Endothelial cell of umbilical vein (primary cell): ENCODE measurements at regions not wholly inside any gene's neighbourhood (a gene's known extent, or its start where the extent isn't known, plus 50 kb on each side); places are given as distances from the start of the nearest gene placed in this dataset.
"Not testable (repeated sequence)": the region's sequence is repeated elsewhere in the genome, so short reads cannot be mapped to it uniquely, and the experiment has no call there.

Source experiments
- BruUV-seq: library from RNA; stranded (reverse); fragments of 400-500 nt; replicated peaks from 2 replicates; lab custom pipeline; 2021; lab: Mats Ljungman, UMichigan
- CTCF ChIA-PET: fragments of 300-600, 350-600 bp; sonication (Branson Sonifier 250); formaldehyde crosslinking; loops from one replicate; lab custom pipeline; 2021; ENCODE audit warnings: antibody characterized with exemption, inconsistent platforms; lab: Charles Lee
- POLR2A ChIA-PET: fragments of 300-600, 350-600 bp; sonication (Branson Sonifier 250); formaldehyde crosslinking; loops from one replicate; lab custom pipeline; 2021; ENCODE audit warnings: antibody characterized with exemption, inconsistent platforms; lab: Charles Lee
- DNase-seq: peaks from one replicate; pipeline ENCODE4 v3.0.0-alpha.2; 2011; ENCODE audit warnings: low read depth, low spot score
- FAIRE-seq: peaks from 2 replicates; lab custom pipeline; 2011; peaks lifted over from hg19 to GRCh38; lab: Jason Lieb, UNC
- H2AFZ ChIP-seq: 2 replicates; pipeline ENCODE4 v1.6.0; 2012; ENCODE audit warnings: low read depth, low read length, control low read depth, inconsistent platforms
- H3K27ac ChIP-seq: 2 replicates; pipeline ENCODE4 v1.5.1; 2011; ENCODE audit warnings: low read depth, mild to moderate bottlenecking, control low read depth, low read length, moderate library complexity; ENCODE audit not compliant: insufficient read depth
- H3K27me3 ChIP-seq, 2 experiments: 2 replicates each; pipeline versions ENCODE4 v1.6.0 to v1.6.1; 2011; ENCODE audit warnings: low read length in 2 of 2, mixed read lengths in 1 of 2; ENCODE audit not compliant: control insufficient read depth in 2 of 2, insufficient read depth in 2 of 2
- H3K36me3 ChIP-seq, 2 experiments: 2 replicates in 1 of 2; 3 replicates in 1 of 2; pipeline ENCODE4 v1.5.1; 2011; ENCODE audit warnings: low read length in 2 of 2, mild to moderate bottlenecking in 1 of 2, moderate library complexity in 1 of 2; ENCODE audit not compliant: control insufficient read depth in 2 of 2, insufficient read depth in 2 of 2; ENCODE audit errors: extremely low read depth in 1 of 2
- H3K4me1 ChIP-seq: 3 replicates; pipeline ENCODE4 v1.5.1; 2011; ENCODE audit warnings: mild to moderate bottlenecking, low read length; ENCODE audit not compliant: control insufficient read depth, insufficient read depth; ENCODE audit errors: extremely low read depth
- H3K4me2 ChIP-seq: 2 replicates; pipeline ENCODE4 v1.6.1; 2011; ENCODE audit warnings: low read length, control low read depth, mixed read lengths; ENCODE audit not compliant: insufficient read depth
- H3K4me3 ChIP-seq, 3 experiments: fragments of 200-600 bp in 1 of 3; sonication (generic), shearing (Covaris generic) in 1 of 3; replicated peaks in 1 of 3; 2 replicates each; pipeline ENCODE4 v1.5.1; 2011 to 2016; ENCODE audit warnings: control low read depth in 3 of 3, low read length in 3 of 3, mild to moderate bottlenecking in 2 of 3, inconsistent platforms in 1 of 3, low read depth in 1 of 3, moderate library complexity in 1 of 3; ENCODE audit not compliant: insufficient read depth in 1 of 3
- H3K79me2 ChIP-seq: 2 replicates; pipeline ENCODE4 v1.6.0; 2012; ENCODE audit warnings: low read length, inconsistent platforms; ENCODE audit not compliant: control insufficient read depth, insufficient read depth
- H3K9ac ChIP-seq: replicated peaks from 2 replicates; pipeline ENCODE3; 2011; ENCODE audit warnings: low read length, control low read depth; ENCODE audit not compliant: insufficient read depth; ENCODE audit errors: extremely low read depth
- H3K9me1 ChIP-seq: replicated peaks from 3 replicates; pipeline ENCODE4 v1.6.0; 2011; ENCODE audit warnings: mild to moderate bottlenecking, low read length; ENCODE audit not compliant: control insufficient read depth, insufficient read depth; ENCODE audit errors: extremely low read depth
- H3K9me3 ChIP-seq: replicated peaks from 2 replicates; pipeline ENCODE4 v1.5.1; 2012; ENCODE audit warnings: low read length, inconsistent platforms; ENCODE audit not compliant: control insufficient read depth, insufficient read depth
- H4K20me1 ChIP-seq: replicated peaks from 2 replicates; pipeline ENCODE3; 2011; ENCODE audit warnings: mild to moderate bottlenecking, low read length; ENCODE audit not compliant: control insufficient read depth, insufficient read depth; ENCODE audit errors: extremely low read depth
- EZH2 ChIP-seq: IDR thresholded peaks from 2 replicates; pipeline ENCODE4 v1.6.1; 2012; ENCODE audit warnings: borderline replicate concordance, low read depth, mild to moderate bottlenecking, moderate library complexity, low read length, inconsistent platforms; ENCODE audit not compliant: severe bottlenecking
- FOS ChIP-seq: IDR thresholded peaks from 2 replicates; pipeline ENCODE4 v1.6.1; 2011; ENCODE audit warnings: mild to moderate bottlenecking, low read length, moderate library complexity, borderline replicate concordance; ENCODE audit not compliant: insufficient read depth
- GATA2 ChIP-seq: IDR thresholded peaks from 2 replicates; pipeline ENCODE4 v1.7.0; 2011; ENCODE audit warnings: low read depth, mild to moderate bottlenecking, moderate library complexity, mixed read lengths, low read length; ENCODE audit not compliant: insufficient read length, insufficient read depth
- JUN ChIP-seq: IDR thresholded peaks from 2 replicates; pipeline ENCODE4 v1.6.1; 2011; ENCODE audit warnings: borderline replicate concordance, low read depth; ENCODE audit not compliant: insufficient read length, insufficient read depth
- MYC ChIP-seq: IDR thresholded peaks from one replicate; pipeline ENCODE4 v1.6.1; 2011; ENCODE audit warnings: mild to moderate bottlenecking, low read depth, low read length
- POLR2A ChIP-seq: IDR thresholded peaks from 2 replicates; pipeline ENCODE4 v1.6.1; 2012; ENCODE audit warnings: low read depth, mild to moderate bottlenecking, control low read depth, low read length
- POLR2AphosphoS5 ChIP-seq: IDR thresholded peaks from 2 replicates; pipeline ENCODE4 v1.6.1; 2012; ENCODE audit warnings: low read depth, mild to moderate bottlenecking, control low read depth, low read length, moderate library complexity; ENCODE audit not compliant: insufficient read depth
- dilution Hi-C: fragments of 300-500 bp; cut with MboI; formaldehyde crosslinking; loops from one replicate; pipeline ENCODE4 v1.15.0; 2019; ENCODE audit warnings: low sequenced_read_pairs; ENCODE audit not compliant: extremely low pct_ligation_motif_present
- intact Hi-C: fragments of 100-400 bp; cut with micrococcal nuclease; formaldehyde crosslinking; loops from one replicate; pipeline ENCODE4 v1.10.0; 2022
- TF ChIP-seq, protein P1 (sequence below): IDR thresholded peaks from 2 replicates; pipeline ENCODE4 v1.6.1; 2011; ENCODE audit not compliant: insufficient read depth, insufficient read length
- TF ChIP-seq, protein P2 (sequence below), 2 donors: IDR thresholded peaks; 1 replicate in 1 of 2; 2 replicates in 1 of 2; pipeline ENCODE4 v1.5.1; 2011; ENCODE audit warnings: low read length in 2 of 2, mild to moderate bottlenecking in 2 of 2, moderate library complexity in 2 of 2, control low read depth in 1 of 2, inconsistent platforms in 1 of 2, low read depth in 1 of 2; ENCODE audit not compliant: insufficient read depth in 1 of 2; ENCODE audit errors: extremely low read depth in 1 of 2

- H3K27me3 ChIP-seq: no peaks in the 10 kb centered on the region
- H2AFZ ChIP-seq: no peak overlapping the region
- TF ChIP-seq FOS (no peak), POLR2A (no peak), MYC (no peak), EZH2 (no peak), JUN (no peak), GATA2 (no peak), POLR2AphosphoS5 (no peak)
- TF ChIP-seq, protein P1, sequence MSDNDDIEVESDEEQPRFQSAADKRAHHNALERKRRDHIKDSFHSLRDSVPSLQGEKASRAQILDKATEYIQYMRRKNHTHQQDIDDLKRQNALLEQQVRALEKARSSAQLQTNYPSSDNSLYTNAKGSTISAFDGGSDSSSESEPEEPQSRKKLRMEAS: no peak
- TF ChIP-seq, protein P2, sequence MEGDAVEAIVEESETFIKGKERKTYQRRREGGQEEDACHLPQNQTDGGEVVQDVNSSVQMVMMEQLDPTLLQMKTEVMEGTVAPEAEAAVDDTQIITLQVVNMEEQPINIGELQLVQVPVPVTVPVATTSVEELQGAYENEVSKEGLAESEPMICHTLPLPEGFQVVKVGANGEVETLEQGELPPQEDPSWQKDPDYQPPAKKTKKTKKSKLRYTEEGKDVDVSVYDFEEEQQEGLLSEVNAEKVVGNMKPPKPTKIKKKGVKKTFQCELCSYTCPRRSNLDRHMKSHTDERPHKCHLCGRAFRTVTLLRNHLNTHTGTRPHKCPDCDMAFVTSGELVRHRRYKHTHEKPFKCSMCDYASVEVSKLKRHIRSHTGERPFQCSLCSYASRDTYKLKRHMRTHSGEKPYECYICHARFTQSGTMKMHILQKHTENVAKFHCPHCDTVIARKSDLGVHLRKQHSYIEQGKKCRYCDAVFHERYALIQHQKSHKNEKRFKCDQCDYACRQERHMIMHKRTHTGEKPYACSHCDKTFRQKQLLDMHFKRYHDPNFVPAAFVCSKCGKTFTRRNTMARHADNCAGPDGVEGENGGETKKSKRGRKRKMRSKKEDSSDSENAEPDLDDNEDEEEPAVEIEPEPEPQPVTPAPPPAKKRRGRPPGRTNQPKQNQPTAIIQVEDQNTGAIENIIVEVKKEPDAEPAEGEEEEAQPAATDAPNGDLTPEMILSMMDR (IDR thresholded peaks at IDR 0.05; ENCODE audit: extremely low read depth in 1 of 2, insufficient read depth in 1 of 2, low read depth in 1 of 2, low read length in 2 of 2): no peak
- H3K27ac ChIP-seq: no peak overlapping the region
- ChIA-PET POLR2A (no interaction called here), CTCF (interaction anchor here (0.9 kb wide), 1 partner anchor 18 kb away, joined by 3 read pairs; no protein-coding TSS in a partner anchor)
- no peaks in the 10 kb centered on the region for H4K20me1 ChIP-seq
- no TSS peak for BruUV-seq
- H3K4me1 ChIP-seq: peaks cover 14% of the 10 kb centered on the region
- dilution Hi-C loops: no loop called here
- H3K9me1 ChIP-seq: no peaks in the 10 kb centered on the region
- H3K4me3 ChIP-seq: no peak overlapping the region
- H3K9me3 ChIP-seq: no peaks in the 10 kb centered on the region
- intact Hi-C loops: no loop called here
- DNase-seq (peak; percentile 6), FAIRE-seq (peak; percentile 18)
- no peaks in the 10 kb centered on the region for H3K36me3 ChIP-seq
- H3K79me2 ChIP-seq: no peaks in the 10 kb centered on the region
- no peak overlapping the region for H3K9ac ChIP-seq
- H3K4me2 ChIP-seq: no peak overlapping the region
Measured at GRCh38 chrX:118239913-118240698, 105.8 kb upstream of the WDR44 start.

GRCh38 chrX:118246961-118247360 lies 98.9 kb upstream of the WDR44 start:
- H3K36me3 ChIP-seq, H3K79me2 ChIP-seq, H3K9ac ChIP-seq, BruUV-seq, dilution Hi-C loops, CTCF ChIA-PET, H3K27me3 ChIP-seq, FAIRE-seq, H3K27ac ChIP-seq, H2AFZ ChIP-seq, H3K9me3 ChIP-seq, H3K9me1 ChIP-seq, H4K20me1 ChIP-seq, intact Hi-C loops, H3K4me3 ChIP-seq, DNase-seq, POLR2A ChIA-PET, H3K4me1 ChIP-seq, H3K4me2 ChIP-seq: not testable (repeated sequence)
